ENCODE measurements at regions not wholly inside any gene's neighbourhood (a gene's known extent, or its start where the extent isn't known, plus 50 kb on each side); places are given as distances from the start of the nearest gene placed in this dataset.

DNA sequence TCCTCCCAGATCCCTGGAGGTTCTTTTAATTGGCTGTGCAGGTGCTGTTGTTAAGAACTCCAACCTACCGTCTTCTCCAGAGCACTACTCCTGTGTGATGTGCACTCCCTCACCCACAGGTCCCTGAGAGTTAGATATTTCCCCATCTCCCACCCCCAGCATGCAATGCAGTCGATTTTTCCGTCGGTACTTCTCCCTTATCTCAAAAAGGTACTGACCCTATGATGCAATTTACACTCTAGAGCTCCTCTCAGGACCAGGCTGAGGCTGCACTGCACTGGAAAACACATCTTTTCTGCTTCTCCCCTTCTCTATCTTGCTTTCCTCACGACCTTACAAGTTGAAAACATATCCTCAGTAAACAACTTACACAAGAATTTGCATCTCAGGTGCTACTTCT, 312.4 kb upstream of the TBX3 start:
- TF ChIP-seq CTCF (IDR thresholded peaks at IDR 0.05; ENCODE audit: control insufficient read depth, insufficient read depth, low read depth, low read length, missing control alignments) = no peak
- no peak for DNase-seq (ENCODE audit: low read depth)
- no peak overlapping the region for H3K4me3 ChIP-seq (ENCODE audit: control insufficient read depth, low read depth, low read length)

- TF ChIP-seq CTCF (IDR thresholded peaks at IDR 0.05; ENCODE audit: control insufficient read depth, insufficient read depth, low read depth, low read length, missing control alignments) = no peak
- no peak overlapping the region for H3K4me3 ChIP-seq (ENCODE audit: control insufficient read depth, low read depth, low read length)
- DNase-seq (ENCODE audit: low read depth) = no peak
Measured at GRCh38 chr12:114995891-114996290, 311.9 kb upstream of the TBX3 start.

DNA sequence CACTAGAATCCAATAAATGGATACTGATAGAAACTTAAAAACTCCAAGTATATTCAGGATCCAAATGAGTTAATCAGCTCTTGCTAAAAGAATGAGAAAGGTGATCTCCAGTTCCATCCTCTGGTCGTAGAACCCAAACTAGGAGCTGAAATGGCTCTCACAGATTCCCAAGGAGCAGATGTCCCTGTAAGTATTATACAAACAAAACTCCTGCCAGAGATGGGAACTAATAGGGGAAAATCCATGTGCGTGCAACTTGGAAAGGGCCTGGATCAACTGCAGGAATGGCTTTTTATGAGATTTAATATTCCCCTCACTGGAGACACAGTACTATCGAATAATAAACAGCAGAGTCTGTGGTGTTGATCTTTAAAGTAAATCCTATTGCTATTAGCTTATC, 309.2 kb upstream of the TBX3 start:
- H3K4me3 ChIP-seq (ENCODE audit: control insufficient read depth, low read depth, low read length) = no peak overlapping the region
- no peak for DNase-seq (ENCODE audit: low read depth)

GRCh38 chr12:114992443-114992842, 308.5 kb upstream of the TBX3 start:
- no peak overlapping the region for H3K4me3 ChIP-seq (ENCODE audit: control insufficient read depth, low read depth, low read length)
- no peak for TF ChIP-seq CTCF (IDR thresholded peaks at IDR 0.05; ENCODE audit: control insufficient read depth, insufficient read depth, low read depth, low read length, missing control alignments)
- DNase-seq (ENCODE audit: low read depth) = no peak

More for the DNA sequence above, 309.2 kb upstream of the TBX3 start:
- no peak for TF ChIP-seq CTCF (IDR thresholded peaks at IDR 0.05; ENCODE audit: control insufficient read depth, insufficient read depth, low read depth, low read length, missing control alignments)

- TF ChIP-seq CTCF (IDR thresholded peaks at IDR 0.05; ENCODE audit: control insufficient read depth, insufficient read depth, low read depth, low read length, missing control alignments) = no peak
- DNase-seq (ENCODE audit: low read depth) = no peak
- no peak overlapping the region for H3K4me3 ChIP-seq (ENCODE audit: control insufficient read depth, low read depth, low read length)
Measured at GRCh38 chr12:114990381-114990780, 306.4 kb upstream of the TBX3 start.

DNA sequence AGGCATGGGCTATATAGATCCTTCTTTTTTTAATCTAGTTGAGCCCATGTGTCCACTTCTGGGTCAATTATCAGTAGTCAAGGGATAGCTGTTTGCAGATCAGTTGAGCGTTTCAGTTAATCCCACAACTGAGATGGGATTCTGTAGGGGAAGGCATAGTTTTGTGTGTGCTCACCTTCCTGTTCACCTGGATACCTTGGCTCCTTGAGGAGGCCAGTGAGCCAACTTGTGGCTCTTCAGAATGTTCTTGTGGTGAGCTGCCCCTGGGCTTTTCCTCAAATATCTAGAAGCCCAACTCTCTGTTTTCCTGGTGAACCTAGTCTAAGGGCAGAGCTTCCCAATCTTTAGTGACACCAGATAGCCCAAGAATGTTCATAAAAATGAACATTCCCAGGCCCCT, 302.9 kb upstream of the TBX3 start:
- no peak for TF ChIP-seq CTCF (IDR thresholded peaks at IDR 0.05; ENCODE audit: control insufficient read depth, insufficient read depth, low read depth, low read length, missing control alignments)
- no peak for DNase-seq (ENCODE audit: low read depth)

GRCh38 chr12:114986178-114986714, 302.3 kb upstream of the TBX3 start:
- no peak overlapping the region for H3K4me3 ChIP-seq (ENCODE audit: control insufficient read depth, low read depth, low read length)
- TF ChIP-seq CTCF (IDR thresholded peaks at IDR 0.05; ENCODE audit: control insufficient read depth, insufficient read depth, low read depth, low read length, missing control alignments) = no peak
- no peak for DNase-seq (ENCODE audit: low read depth)

More for the DNA sequence above, 302.9 kb upstream of the TBX3 start:
- H3K4me3 ChIP-seq (ENCODE audit: control insufficient read depth, low read depth, low read length) = no peak overlapping the region
